Keratinocyte (primary cell): ENCODE measurements at regions not wholly inside any gene's neighbourhood (a gene's known extent, or its start where the extent isn't known, plus 50 kb on each side); places are given as distances from the start of the nearest gene placed in this dataset.

ENCODE experiments used
- DNase-seq: peaks from one replicate; pipeline ENCODE4 v3.0.0-alpha.2; 2011; ENCODE audit warnings: low read depth, missing footprints, low spot score
- FAIRE-seq: peaks from 2 replicates; lab custom pipeline; 2011; peaks lifted over from hg19 to GRCh38; lab: Jason Lieb, UNC
- H2AFZ ChIP-seq: 2 replicates; pipeline ENCODE4 v1.6.0; 2012; ENCODE audit warnings: low read length, control low read depth, inconsistent platforms; ENCODE audit not compliant: control insufficient read depth
- H3K27ac ChIP-seq: 2 replicates; pipeline ENCODE4 v1.5.1; 2011; ENCODE audit warnings: low read length; ENCODE audit not compliant: control insufficient read depth, insufficient read depth
- H3K27me3 ChIP-seq: 3 replicates; pipeline ENCODE4 v1.6.0; 2011; ENCODE audit warnings: low read length; ENCODE audit not compliant: control insufficient read depth, insufficient read depth; ENCODE audit errors: extremely low read depth
- H3K36me3 ChIP-seq, 2 experiments: 2 replicates in 1 of 2; 3 replicates in 1 of 2; pipeline ENCODE4 v1.5.1; 2011; ENCODE audit warnings: low read length in 2 of 2, mild to moderate bottlenecking in 1 of 2; ENCODE audit not compliant: control insufficient read depth in 2 of 2, insufficient read depth in 2 of 2; ENCODE audit errors: extremely low read depth in 1 of 2
- H3K4me1 ChIP-seq: 3 replicates; pipeline ENCODE4 v1.5.1; 2011; ENCODE audit warnings: low read length; ENCODE audit not compliant: control insufficient read depth, insufficient read depth; ENCODE audit errors: extremely low read depth
- H3K4me2 ChIP-seq: 3 replicates; pipeline ENCODE4 v1.6.0; 2011; ENCODE audit warnings: low read depth, low read length; ENCODE audit not compliant: control insufficient read depth, insufficient read depth; ENCODE audit errors: extremely low read depth
- H3K4me3 ChIP-seq, 3 experiments: fragments of 200-600 bp in 1 of 3; sonication (generic) in 1 of 3; 2 replicates in 2 of 3; 3 replicates in 1 of 3; pipeline ENCODE4 v1.5.1; 2011 to 2016; ENCODE audit warnings: low read length in 3 of 3, mild to moderate bottlenecking in 3 of 3, control low read depth in 2 of 3, inconsistent platforms in 1 of 3, low read depth in 1 of 3, mixed read lengths in 1 of 3, mixed run types in 1 of 3, moderate library complexity in 1 of 3; ENCODE audit not compliant: control insufficient read depth in 2 of 3, insufficient read depth in 2 of 3; ENCODE audit errors: extremely low read depth in 1 of 3
- H3K79me2 ChIP-seq: 2 replicates; pipeline ENCODE4 v1.6.0; 2012; ENCODE audit warnings: low read length; ENCODE audit not compliant: control insufficient read depth, insufficient read depth
- H3K9ac ChIP-seq: 3 replicates; pipeline ENCODE4 v1.6.0; 2011; ENCODE audit warnings: low read length; ENCODE audit not compliant: control insufficient read depth, insufficient read depth; ENCODE audit errors: extremely low read depth
- H3K9me1 ChIP-seq: 3 replicates; pipeline ENCODE4 v1.6.0; 2011; ENCODE audit warnings: low read length; ENCODE audit not compliant: control insufficient read depth, insufficient read depth; ENCODE audit errors: extremely low read depth
- H3K9me3 ChIP-seq: 2 replicates; pipeline ENCODE4 v1.5.1; 2012; ENCODE audit warnings: low read depth, low read length; ENCODE audit not compliant: control insufficient read depth
- H4K20me1 ChIP-seq: 3 replicates; pipeline ENCODE4 v1.6.0; 2011; ENCODE audit warnings: low read length; ENCODE audit not compliant: control insufficient read depth, insufficient read depth; ENCODE audit errors: extremely low read depth
- EZH2 ChIP-seq: IDR thresholded peaks from one replicate; pipeline ENCODE4 v1.6.1; 2012; ENCODE audit warnings: inconsistent platforms, mild to moderate bottlenecking, low read length, moderate library complexity
- dilution Hi-C: fragments of 300-500 bp; cut with MboI; formaldehyde crosslinking; loops from one replicate; pipeline ENCODE4 v1.7.0; 2020; ENCODE audit warnings: low sequenced_read_pairs; ENCODE audit not compliant: extremely low pct_ligation_motif_present
- TF ChIP-seq, protein P1 (sequence below), 3 experiments: IDR thresholded peaks in 1 of 3; conservative IDR thresholded peaks in 1 of 3; optimal IDR thresholded peaks in 1 of 3; 2 replicates in 2 of 3; 3 replicates in 1 of 3; pipeline versions ENCODE3 to v1.5.1; 2011; ENCODE audit warnings: low read length in 3 of 3, mild to moderate bottlenecking in 3 of 3, moderate library complexity in 2 of 3, control low read depth in 1 of 3, inconsistent platforms in 1 of 3; ENCODE audit not compliant: insufficient read depth in 2 of 3; ENCODE audit errors: extremely low read depth in 1 of 3

DNA sequence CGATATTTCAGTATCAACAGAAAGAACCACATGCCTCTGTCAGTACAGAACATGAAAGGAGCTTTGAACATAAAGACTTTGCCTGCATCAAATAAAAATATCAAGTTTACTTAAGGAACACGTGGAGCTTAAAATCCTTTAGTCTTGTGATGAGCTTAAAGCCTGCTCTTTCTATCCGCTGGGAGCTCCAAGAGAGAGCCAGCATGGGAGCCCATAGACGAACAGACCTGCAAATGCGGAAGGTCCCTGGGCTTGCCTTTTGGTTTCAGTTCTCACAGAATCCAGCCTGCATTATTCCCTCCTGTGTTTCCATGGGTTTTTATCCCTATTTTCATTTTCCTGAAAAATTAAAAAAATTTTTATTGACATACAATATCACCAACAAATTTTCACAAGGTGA, 530.6 kb upstream of the RGMA start:
- H3K4me1 ChIP-seq = no peaks in the 10 kb centered on the region
- FAIRE-seq = no peak
- H4K20me1 ChIP-seq = no peaks in the 10 kb centered on the region

DNA sequence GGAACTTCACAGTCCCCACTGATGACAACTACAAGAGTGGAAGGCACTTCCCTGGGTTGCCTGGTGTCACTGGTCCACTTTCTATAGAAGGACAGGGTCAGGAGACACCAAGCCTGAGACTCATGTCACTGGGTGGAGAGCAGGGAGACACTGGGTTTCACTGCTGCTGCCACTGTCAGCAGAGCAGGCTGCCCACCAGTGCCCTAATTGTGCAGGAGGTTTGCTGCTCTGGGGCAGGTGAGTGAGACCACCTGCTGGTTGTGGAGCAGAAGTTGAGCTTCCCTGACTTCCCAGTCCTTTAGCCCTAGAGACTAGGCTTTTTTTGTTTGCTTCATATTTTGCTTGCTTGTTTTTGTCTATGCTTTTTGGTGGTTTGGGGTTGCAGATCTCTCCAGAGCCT, 528.4 kb upstream of the RGMA start:
- Histone ChIP-seq H4K20me1 (no peaks in the 10 kb centered on the region), H3K9ac (no peak overlapping the region), H3K79me2 (no peaks in the 10 kb centered on the region), H3K27me3 (no peaks in the 10 kb centered on the region), H3K9me3 (no peaks in the 10 kb centered on the region), H3K9me1 (no peaks in the 10 kb centered on the region), H3K27ac (no peak overlapping the region), H3K4me2 (no peak overlapping the region), H3K4me3 (no peak overlapping the region), H3K4me1 (no peaks in the 10 kb centered on the region), H2AFZ (no peak overlapping the region), H3K36me3 (no peaks in the 10 kb centered on the region)
- DNase-seq = no peak
- dilution Hi-C loops = no loop called here
- TF ChIP-seq, protein P1, sequence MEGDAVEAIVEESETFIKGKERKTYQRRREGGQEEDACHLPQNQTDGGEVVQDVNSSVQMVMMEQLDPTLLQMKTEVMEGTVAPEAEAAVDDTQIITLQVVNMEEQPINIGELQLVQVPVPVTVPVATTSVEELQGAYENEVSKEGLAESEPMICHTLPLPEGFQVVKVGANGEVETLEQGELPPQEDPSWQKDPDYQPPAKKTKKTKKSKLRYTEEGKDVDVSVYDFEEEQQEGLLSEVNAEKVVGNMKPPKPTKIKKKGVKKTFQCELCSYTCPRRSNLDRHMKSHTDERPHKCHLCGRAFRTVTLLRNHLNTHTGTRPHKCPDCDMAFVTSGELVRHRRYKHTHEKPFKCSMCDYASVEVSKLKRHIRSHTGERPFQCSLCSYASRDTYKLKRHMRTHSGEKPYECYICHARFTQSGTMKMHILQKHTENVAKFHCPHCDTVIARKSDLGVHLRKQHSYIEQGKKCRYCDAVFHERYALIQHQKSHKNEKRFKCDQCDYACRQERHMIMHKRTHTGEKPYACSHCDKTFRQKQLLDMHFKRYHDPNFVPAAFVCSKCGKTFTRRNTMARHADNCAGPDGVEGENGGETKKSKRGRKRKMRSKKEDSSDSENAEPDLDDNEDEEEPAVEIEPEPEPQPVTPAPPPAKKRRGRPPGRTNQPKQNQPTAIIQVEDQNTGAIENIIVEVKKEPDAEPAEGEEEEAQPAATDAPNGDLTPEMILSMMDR (optimal IDR thresholded peaks at IDR 0.05 in 1 of 3, IDR thresholded peaks at IDR 0.05 in 1 of 3, conservative IDR thresholded peaks at IDR 0.05 in 1 of 3; ENCODE audit: extremely low read depth in 1 of 3, insufficient read depth in 2 of 3, low read length in 3 of 3) = peak in 1 of 3 experiments; percentile 48
- TF ChIP-seq EZH2 = no peak
- no peak for FAIRE-seq

More for the DNA sequence above, 530.6 kb upstream of the RGMA start:
- H3K9ac ChIP-seq = no peak overlapping the region
- H3K9me1 ChIP-seq = no peaks in the 10 kb centered on the region
- H3K27me3 ChIP-seq = no peaks in the 10 kb centered on the region
- H3K79me2 ChIP-seq = no peaks in the 10 kb centered on the region
- no peak overlapping the region for H2AFZ ChIP-seq
- TF ChIP-seq, protein P1 (optimal IDR thresholded peaks at IDR 0.05 in 1 of 3, IDR thresholded peaks at IDR 0.05 in 1 of 3, conservative IDR thresholded peaks at IDR 0.05 in 1 of 3; ENCODE audit: extremely low read depth in 1 of 3, insufficient read depth in 2 of 3, low read length in 3 of 3) = no peak
- no peak for TF ChIP-seq EZH2
- no peaks in the 10 kb centered on the region for H3K36me3 ChIP-seq
- no peak overlapping the region for H3K27ac ChIP-seq
- H3K9me3 ChIP-seq = no peaks in the 10 kb centered on the region
- H3K4me3 ChIP-seq = no peak overlapping the region
- dilution Hi-C loops = no loop called here
- no peak overlapping the region for H3K4me2 ChIP-seq
- no peak for DNase-seq
